NCI-H446 (cell line): ENCODE measurements at regions not wholly inside any gene's neighbourhood (a gene's known extent, or its start where the extent isn't known, plus 50 kb on each side); places are given as distances from the start of the nearest gene placed in this dataset.

Experiments
- DNase-seq, 2 experiments: peaks; one replicate each; lab custom pipeline; 2025; lab: John Stamatoyannopoulos, UW

DNA sequence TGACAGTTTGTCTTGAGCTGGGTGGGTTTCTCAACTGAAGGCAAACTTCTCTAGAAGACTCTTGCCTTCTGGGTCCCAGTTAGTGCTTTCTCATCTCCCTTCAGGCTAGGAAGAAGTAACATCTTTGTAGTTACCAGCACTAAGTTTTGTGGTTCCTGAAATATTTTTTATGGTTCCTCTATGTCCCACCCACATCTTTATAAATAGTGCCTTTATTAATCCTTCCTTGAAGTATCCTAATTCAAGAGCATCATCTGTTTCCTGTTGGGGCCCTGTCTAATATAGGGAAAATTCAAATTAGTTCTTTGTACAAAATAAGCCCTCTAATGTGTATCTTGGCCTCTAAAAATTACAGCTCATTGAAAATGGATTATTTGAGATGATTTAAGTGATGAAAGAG, 147.4 kb upstream of the MAOA start:
- no peak for DNase-seq

DNA sequence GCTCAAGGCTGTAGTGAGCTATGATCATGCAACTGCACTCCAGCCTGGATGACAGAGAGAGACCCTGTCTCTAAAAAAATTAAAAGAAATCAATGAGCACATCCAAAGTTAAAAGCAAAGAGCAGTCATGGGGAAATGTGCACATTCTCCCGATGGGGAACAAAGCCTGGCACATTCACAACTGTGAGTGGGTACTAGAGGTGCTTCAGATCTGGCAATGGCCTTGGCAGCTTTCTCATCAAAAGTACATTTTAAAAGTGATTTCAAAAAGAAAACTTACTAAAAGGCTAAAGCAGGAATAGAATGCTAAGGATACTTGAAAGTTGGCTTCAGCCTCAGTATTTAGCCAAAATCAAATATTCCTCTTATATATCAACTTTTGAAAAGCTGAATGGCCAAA, 145.9 kb upstream of the MAOA start:
- DNase-seq: no peak

DNA sequence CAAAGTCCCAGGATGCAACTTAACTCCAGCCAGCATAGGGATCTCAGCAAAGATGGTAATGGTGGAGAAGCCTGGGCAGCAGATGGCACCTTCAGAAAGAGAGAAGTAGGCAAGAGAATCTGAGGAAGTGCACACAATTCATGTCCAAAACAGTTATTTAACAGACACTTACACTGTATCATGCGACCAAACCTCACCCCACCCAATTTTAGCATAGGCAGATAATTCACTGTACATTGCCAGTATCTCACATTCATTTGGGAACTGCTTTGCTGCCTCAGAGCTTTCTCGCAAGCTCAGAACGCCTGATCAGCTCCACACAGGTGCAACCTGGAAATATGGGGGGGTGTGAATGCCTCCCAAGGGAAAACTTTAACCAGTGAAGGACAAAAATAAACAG, 143.0 kb upstream of the MAOA start:
- no peak for DNase-seq

DNA sequence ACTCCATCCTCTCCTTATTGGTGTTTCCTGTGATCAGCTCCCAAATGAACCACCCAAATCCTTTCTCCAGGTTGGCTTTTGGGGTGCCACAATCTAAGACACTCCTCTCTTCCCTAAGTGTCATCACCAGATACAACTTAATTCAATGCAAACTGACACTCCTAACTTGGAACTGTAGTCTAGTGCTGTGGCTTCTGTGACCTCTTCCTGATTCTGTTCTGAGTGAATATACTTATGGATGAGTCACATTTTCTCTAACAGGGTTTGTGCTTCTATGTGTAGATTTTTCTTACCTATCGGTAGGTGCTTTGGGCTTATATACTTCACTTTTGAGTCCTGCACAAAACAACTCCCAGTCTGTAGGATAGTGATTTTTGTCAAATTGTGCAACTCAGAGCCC, 141.3 kb upstream of the MAOA start:
- DNase-seq: no peak

DNA sequence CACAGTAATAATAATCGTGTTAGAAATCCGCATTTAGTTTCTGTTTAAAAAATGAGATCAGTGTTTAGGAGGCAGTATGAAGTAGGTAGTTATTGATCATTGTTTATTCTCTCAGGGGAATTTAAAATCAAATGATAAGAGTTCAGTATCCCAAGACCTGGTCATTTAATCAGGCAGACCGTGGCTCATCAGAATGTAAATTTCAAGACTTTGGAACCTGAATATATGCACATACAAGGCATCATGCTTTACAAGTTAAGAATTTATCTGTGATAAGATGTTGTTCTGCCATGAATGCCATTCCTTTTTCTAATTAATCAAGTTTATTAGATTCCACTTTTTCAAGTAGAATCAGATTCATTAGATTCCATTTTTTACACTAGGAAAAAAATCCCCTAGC, 133.5 kb upstream of the MAOA start:
- no peak for DNase-seq

DNA sequence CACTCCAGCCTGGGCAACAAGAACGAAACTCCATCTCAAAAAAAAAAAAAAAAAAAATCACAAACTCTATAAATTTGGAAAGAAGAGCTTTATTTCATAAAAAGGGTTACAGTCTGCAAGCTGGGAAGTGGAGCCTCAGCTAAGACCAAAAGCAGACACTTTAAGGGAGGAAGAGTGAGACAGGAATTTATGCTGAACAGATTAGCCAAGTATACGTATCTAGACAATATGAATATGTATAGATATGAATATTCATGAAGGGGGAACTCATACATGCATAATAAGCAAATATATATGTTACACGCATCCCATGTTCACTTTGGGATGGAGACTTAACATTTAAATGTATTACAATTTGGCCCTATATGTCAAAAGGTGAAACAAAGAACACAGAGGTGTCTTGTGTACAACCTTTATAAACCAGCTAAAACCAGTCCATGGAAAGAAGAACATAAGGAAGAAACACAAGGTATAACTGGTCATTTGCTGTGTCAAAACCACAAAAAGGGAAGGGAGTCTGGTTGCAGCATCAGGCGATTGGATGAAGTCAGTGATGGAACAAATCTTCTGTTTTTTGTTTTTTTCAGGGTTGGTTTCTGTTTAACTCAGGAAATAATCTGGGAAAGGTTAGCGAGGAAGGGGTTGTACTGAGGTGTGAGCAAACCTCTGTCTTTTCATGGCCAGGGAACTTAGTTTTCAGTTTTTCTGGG, 130.0 kb upstream of the MAOA start:
- no peak for DNase-seq

DNA sequence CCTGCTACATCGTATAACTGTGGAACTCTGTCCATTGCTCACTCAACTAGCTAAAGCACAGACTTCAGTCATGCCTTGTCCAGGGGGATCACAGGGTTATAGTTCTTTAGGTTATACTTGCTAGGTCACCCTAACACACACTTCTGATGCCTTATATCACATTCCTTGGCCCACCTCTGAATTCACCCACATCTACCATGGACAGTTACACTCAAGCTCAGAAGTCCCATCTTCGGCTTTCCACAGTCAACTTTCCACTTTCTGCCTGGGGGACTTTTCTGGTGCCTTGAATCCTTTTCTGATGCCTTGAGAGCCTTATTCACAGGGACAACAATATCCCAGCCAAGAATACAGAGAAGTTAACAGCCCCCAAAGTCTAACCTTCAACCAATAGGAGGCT, 129.2 kb upstream of the MAOA start:
- DNase-seq: no peak

DNA sequence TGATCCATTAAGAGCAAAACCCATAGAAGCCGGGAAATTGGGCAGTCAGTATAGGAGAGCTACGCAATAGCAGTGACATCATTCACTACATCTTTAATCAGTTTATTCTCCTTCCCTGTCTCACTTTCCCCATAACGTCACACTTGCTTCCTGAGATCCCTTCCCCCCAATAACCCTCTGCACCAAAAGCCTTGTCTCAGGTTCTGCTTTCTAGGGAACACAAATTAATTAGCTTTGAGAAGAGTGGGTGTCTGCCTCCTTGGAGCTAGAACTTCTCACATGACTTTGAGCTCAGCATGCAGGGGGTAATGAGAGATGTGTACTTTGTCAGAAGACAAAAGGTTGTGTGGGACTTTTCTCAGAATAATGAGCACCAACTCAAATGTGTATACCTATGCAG, 128.3 kb upstream of the MAOA start:
- DNase-seq: no peak

DNA sequence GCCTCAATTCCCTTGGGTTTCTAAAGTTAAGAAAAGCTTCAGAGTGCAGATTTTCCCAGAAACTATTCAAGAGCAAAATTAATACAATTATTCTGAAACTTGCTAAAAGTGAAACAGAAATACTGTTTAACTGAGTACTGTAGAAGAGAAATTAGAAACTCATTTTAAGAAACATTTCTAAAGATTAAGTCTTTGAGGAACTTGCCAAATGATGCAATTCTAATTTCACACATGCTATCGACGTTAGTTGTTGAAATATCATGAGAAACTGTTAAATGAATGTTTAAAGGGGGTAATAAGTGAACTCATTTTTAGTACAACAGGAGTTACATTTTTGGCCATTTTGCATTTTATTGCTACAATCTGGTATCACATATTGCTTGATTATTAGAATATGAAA, 125.3 kb upstream of the MAOA start:
- DNase-seq: no peak

DNA sequence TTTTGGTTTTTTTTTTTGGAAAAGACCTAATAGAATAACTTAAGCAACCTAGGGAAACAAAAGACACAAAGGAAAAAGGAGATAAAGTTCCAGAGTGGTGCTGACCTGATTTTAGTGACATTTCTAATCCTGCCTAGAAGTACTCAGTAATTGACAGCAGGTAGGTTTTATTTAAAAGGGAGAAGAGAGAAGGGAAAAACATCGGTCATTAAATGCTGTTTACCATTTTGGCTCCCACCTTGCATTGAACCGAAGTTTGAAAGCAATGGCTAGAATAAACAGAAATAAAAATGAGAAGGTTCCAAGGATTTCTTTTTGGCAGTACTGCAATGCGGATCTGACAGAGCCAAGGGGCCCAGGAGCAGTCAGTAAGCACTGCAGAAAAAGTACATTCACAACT, 115.8 kb upstream of the MAOA start:
- DNase-seq: no peak

DNA sequence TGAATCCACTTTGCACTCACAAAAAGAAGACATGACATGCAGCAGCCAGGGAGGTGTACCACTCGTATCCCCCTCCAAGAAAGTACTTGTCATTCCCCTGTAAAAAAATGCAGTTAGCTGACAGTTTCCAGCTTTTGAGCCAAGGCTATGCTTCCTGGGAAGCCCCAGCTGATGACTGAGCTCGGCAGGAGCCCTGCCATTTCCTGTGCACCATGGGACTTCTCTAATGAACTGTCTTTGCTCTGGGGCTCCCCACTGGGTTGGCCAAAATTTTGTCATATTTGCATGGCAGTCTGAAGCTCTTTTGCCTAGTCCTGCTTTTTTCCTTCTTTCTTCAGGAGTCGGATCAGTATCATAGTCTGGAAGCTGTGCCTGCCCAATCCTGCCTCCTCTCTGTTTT, 104.5 kb upstream of the MAOA start:
- no peak for DNase-seq

DNA sequence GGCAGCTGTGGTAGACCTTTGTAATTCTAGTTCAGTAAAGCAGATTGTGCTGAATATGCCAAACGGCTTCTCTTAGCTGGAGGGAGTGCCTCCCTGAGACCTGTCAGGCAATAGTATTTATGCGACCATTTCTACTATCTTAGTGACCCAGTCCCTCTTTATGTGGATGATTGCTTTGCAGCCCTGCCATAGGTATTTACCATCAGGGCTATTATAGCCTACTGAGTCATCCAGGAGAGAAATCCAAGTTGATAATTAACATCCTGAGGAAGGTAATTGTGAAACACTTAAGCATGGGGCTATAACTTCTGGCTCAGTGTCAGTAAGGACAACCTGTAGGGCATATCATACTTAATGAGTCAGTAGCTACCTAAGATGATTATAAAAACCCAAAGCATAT, 103.9 kb upstream of the MAOA start:
- no peak for DNase-seq

DNA sequence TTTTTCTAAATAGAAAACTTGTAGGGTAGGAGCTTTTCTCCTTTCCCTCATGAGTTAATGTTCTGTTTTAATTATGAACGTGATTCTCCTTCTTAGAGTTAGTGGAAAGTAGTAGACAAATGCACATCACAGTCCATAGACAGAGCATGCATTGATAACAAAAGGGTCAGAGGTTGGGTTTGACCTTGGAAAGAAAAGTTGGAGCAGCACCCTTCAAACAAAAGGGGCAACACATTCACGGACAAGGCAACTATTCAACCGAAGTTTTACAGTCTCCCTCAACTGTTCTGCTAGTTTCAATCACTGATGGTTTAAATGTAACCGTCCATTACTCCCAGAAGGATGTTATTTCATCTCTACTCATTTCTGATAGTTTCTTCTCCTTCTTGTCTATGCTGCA, 103.4 kb upstream of the MAOA start:
- no peak for DNase-seq

DNA sequence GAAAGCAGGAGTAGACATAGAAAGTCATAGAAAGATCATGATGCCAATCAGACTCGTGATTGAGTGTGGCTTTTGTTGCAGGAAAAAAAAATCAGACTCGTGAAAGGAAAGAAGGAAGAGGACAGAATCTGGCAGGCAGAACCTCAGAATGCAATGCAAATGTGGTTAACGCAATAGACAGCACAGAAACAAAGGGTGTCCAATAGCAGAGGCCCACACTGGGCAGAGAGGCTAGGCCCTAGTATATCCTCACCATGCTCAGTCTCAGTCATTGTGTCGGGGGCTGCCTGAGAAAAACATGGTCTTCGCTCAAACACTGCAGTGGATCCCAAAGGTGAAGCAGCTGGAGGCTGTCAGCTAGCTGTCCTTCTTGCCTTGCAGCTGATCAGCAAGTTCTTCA, 102.8 kb upstream of the MAOA start:
- DNase-seq: no peak

DNA sequence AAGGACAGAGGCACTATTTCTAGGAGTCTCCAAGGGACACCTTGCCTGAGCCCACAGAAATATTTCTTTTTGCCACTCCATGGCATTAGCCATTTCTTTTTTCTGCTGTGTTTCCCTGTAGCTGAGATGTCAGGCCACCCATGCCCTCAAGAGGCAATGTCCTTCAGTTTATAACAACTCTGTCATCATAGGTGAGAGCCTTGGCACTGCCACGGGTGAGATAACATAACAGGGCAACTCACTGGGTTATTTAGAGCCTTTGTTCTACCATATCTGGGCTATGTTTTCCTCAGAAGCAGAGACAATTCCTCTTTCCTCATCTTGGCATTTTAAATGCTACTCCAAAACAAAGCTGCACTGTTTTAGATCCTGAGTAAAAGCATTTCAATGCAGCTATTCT, 99.9 kb upstream of the MAOA start:
- no peak for DNase-seq

DNA sequence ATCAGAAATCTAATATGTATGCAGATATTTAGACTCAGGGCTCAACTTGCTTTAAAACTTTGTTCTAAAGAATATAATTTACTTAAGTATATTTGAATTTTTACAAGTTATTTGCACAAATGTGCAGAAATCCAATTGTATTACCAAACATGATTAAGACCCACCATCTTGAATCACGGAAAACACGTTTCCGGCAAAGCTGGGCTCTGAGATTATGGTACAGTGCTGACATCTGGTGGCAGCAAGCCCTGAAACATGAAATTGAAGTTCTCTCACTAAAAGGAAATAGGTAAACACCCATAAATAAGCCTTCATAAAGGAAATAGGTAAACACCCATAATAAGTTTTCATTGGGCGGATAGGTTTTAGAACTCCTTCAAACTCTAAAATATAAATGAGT, 98.3 kb upstream of the MAOA start:
- peak in 1 of 2 experiments; percentile 74 for DNase-seq

DNA sequence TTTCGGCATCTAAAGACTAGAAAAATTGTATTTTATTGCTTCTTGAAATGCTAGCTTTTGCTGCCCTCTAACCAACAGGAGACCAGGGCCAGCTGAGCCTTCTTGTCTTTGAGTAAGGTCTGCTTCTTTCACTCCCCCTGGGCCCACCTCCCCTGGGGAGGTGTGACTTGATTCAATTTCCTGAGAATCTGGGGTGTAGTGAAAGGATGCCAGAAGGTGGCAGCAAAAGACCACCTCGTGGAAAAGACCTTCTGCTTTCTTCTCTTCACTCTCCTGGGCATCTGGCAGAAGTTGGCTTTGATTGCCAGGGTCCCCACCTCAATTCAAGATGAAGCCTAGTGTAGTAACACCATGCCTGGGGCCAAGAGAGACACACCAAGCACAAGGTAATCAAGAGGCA, 96.5 kb upstream of the MAOA start:
- peak; percentile 2 to 56 for DNase-seq

DNA sequence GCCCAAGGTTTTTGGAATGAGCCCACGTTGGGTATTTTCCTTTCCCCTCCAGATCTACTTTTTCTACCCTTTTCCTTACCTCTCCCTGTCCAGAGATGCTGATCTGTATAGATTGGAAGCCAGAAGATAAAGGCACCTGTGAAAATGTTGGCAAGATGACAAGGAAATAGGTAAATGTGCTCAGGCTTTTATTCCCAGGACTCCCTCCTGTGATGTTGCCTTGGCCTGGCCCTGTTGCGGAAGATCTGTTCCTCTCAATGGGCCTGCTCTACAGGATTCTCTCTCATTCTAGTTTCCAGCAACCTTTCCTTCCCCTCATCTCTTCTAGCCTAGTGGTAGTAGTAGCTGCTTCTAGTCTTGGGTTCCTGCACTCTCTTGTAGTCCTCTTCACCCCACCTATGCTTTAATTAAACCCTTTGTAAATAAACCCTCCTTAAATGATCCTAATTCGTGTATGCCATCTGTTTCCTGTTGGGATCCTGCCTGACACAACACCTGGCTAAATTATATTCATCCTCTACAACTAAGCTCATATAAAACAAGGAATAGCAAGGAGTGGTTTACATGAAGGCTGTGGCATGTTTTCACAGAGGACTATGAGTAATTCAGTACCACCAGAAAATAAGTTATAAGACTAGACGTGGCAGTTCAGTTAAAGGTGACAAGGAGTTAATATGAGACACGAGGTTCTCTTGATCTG, 95.7 kb upstream of the MAOA start:
- no peak for DNase-seq

DNA sequence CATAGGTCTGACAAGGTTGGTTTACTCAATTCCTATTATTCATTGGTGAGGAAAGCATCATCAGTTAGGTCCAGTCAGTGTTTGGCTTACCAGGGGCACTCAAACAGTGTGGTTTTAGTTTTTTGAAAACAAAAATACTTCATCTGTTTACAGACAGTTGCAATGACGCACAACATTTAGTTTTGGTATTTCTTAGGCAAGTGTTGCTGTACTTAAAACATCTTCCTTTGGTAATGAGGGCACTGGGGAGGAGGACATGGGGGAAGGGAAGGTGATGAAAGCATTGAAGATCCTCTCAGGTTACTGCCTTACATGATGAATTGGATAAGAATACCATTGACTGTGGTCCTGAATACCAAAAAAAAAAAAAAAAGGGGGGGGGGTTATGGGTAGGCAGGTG, 93.7 kb upstream of the MAOA start:
- no peak for DNase-seq

DNA sequence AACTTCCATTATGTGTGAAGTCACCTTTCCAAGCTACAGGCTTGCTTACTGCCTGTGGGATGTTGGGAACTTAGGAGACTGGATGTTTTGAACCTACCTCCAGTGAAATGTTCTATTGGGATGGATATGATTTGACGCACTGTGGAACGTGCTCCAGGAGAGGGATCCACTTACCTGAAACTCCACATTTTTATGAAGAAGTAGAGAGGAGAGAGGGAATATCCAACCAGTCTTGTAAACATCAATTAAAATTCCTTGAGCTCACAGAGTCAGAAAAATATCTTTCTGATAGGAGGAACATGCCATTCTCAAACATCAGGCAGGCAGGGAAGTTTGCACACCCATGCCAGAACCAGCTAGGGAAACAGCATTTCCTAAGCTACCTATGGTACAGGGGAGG, 91.1 kb upstream of the MAOA start:
- no peak for DNase-seq

DNA sequence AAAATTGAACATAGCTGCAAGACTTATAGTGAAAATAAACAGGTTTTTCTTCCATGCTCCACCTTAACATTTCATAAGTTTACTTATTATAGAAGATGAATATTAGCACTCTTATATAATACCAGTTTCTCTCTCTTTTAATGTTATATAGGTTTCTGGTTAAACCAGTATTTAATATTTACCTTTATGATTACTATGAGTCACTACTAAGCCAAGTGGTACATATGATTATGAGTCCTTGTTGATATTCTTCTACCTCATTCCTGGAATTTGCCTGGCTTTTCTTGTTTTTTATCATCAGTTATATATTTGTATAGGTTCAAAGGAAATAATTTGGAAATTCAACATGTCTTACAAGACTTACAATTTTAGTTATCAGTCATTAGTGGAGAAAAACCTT, 89.9 kb upstream of the MAOA start:
- DNase-seq: no peak

DNA sequence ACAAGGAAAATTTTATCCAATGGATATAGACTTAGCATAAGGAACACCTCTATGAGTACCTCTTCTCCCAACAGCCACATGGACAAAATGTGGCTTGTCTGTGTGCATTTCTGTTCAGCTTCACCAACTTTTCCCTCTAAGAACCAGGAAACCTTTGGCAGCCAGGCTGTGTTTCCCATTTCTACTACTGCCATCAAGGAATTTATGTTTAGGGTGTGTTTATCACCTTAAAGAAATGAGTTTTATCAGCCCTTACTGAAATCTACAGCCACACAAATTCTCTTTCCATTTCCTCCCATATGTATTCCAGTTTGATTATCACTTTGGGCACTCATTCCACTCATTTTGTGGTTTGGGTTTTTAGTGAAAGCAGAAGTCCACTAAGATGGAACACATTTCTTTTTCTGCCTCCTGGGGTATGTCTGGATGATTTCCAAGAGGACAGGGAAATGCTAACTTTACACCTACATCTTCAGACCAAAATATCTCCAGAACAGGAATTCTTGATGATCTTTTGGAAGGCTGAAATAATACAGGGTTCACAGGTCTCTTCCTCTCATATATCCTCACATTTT, 82.6 kb upstream of the MAOA start:
- DNase-seq: no peak

DNA sequence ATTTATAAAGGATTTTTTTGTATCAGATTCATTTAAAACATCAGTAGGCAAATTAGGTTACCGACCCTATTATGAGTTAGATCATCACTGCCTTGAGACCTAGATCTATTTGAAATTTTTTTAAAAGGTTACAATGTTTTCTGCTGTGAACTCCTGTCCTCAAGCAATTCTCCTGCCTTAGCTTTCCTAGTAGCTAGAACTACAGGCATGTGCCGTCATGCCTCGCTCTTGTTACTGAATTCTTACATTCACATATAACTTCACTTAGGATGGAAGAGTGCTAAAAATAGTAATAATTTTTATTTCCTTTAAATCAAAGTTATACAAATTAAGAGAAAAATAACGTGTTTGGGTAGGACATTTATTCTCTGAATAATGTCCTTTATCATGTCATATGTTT, 75.5 kb upstream of the MAOA start:
- DNase-seq: no peak

DNA sequence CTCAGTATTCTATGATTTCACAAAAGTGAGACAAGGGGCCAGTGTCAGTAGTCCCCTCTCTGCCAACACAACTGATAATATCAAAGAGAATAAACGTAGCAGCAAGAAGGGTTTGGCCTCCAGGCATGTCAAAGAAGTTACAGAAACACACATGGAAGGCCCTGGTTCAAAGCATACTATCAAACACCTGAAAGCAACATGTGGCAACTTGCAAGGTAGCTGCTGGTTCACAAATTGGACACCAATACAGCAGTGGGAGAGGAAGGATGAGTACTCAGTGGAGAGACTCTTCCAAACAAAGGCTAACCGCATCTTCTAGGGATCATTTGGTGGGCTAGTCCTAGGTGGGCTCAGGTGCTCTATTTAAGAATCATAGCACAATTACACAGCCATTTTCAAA, 74.9 kb upstream of the MAOA start:
- no peak for DNase-seq
